ENCODE measurements at regions not wholly inside any gene's neighbourhood (a gene's known extent, or its start where the extent isn't known, plus 50 kb on each side); places are given as distances from the start of the nearest gene placed in this dataset.
"Not testable (repeated sequence)": the region's sequence is repeated elsewhere in the genome, so short reads cannot be mapped to it uniquely, and the experiment has no call there.

- DNase-seq; H3K4me1 ChIP-seq (ENCODE audit: control insufficient read depth in 2 of 2, insufficient read depth in 2 of 2, low read length in 2 of 2); H3K27me3 ChIP-seq (ENCODE audit: control insufficient read depth in 2 of 2, insufficient read depth in 2 of 2, low read length in 2 of 2); H3K36me3 Mint-ChIP-seq; H3K4me3 Mint-ChIP-seq; H3K27ac ChIP-seq (ENCODE audit: low read depth, low read length); H3K27me3 Mint-ChIP-seq; ATAC-seq; intact Hi-C loops (cut with micrococcal nuclease); H3K27ac Mint-ChIP-seq; H3K9me3 ChIP-seq (ENCODE audit: control insufficient read depth in 2 of 3, low read length in 3 of 3); H3K4me1 Mint-ChIP-seq; CTCF ChIA-PET; H3K36me3 ChIP-seq (ENCODE audit: control insufficient read depth in 2 of 3, insufficient read depth in 3 of 3, low read length in 3 of 3); POLR2A ChIA-PET; H3K4me3 ChIP-seq (ENCODE audit: low read length): not testable (repeated sequence)
- peaks cover 0 to 15% (median 4%) of the 10 kb centered on the region in 11 donors for H3K9me3 Mint-ChIP-seq
These were observed 2055.6 kb upstream of the C9orf72 start for GRCh38 chr9:29628856-29629255.

DNA sequence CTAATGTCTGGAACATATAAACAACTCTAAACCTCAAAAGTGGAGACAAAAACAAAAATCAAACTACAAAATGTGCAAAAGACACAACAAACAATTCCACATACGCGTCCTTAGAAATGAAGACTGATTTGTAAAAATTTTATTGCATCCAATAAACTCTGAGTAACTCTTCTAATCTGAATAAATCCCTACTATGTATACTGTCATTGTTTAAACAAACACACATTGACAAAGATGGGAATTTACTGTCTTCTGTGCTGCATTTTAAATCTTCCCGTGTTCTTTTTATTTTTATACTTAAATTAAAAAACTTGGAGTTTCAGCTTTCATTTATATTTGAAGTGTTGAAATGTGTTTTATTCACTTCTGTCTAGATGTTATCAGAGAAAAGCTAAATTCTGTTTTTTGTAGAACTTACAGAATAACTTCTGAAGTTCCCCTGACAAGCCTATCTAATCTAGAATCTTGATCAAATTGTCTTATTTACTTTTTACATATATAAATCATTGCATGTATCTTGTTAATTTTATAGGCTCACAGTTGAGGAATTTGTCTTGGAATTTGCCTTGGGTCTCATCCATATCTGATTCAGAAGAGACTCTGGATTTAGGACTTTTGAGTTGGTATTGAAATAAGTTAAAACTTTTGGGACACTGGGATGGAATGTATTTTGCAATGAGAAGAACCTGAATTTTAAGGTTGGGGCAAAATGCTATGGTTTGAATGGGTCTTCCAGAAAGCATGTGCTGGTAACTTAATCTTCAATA is 2064.4 kb upstream of the C9orf72 start:
- Histone ChIP-seq H3K4me3 (ENCODE audit: low read length) (no peak overlapping the region), H3K4me1 (ENCODE audit: control insufficient read depth in 2 of 2, insufficient read depth in 2 of 2, low read length in 2 of 2) (no peaks in the 10 kb centered on the region), H3K36me3 (ENCODE audit: control insufficient read depth in 2 of 3, insufficient read depth in 3 of 3, low read length in 3 of 3) (no peaks in the 10 kb centered on the region), H3K27ac (ENCODE audit: low read depth, low read length) (no peak overlapping the region), H3K27me3 (ENCODE audit: control insufficient read depth in 2 of 2, insufficient read depth in 2 of 2, low read length in 2 of 2) (no peaks in the 10 kb centered on the region), H3K9me3 (ENCODE audit: control insufficient read depth in 2 of 3, low read length in 3 of 3) (no peaks in the 10 kb centered on the region)
- intact Hi-C loops (cut with micrococcal nuclease), result no loop called here
- Mint-ChIP-seq H3K4me3 (no peak overlapping the region), H3K27me3 (no peaks in the 10 kb centered on the region), H3K4me1 (no peaks in the 10 kb centered on the region), H3K27ac (no peak overlapping the region), H3K9me3 (peaks cover 0 to 7% (median 0%) of the 10 kb centered on the region in 11 donors), H3K36me3 (no peaks in the 10 kb centered on the region)
- ATAC-seq (no peak), DNase-seq (no peak)
- ChIA-PET POLR2A (no interaction called here), CTCF (no interaction called here)

DNA sequence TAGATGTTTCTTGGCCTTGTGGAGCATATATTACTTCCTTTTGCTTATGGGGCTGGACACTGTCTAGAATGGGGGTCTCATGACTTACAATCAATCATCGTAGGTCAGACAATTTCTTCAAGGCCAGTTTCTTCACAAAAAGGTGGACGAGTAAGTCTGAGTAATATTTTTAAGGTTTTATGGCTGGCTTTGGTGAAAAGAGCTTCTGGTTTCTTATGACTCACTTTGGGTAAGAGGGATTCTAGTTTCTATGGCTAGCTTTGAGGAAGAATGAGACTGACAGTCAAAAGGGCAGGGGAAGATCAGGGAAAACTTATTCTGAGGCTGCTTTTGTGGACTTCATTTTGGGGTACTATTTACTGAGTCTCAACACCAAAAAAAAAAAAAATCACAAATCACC is 2067.2 kb upstream of the C9orf72 start:
- no peaks in the 10 kb centered on the region for H3K27me3 ChIP-seq (ENCODE audit: control insufficient read depth in 2 of 2, insufficient read depth in 2 of 2, low read length in 2 of 2)
- H3K36me3 Mint-ChIP-seq, result no peaks in the 10 kb centered on the region
- H3K27ac Mint-ChIP-seq, result no peak overlapping the region
- intact Hi-C loops (cut with micrococcal nuclease), result no loop called here
- no peak overlapping the region for H3K27ac ChIP-seq (ENCODE audit: low read depth, low read length)
- ATAC-seq (no peak), DNase-seq (no peak)
- ChIA-PET POLR2A (no interaction called here), CTCF (no interaction called here)
- no peaks in the 10 kb centered on the region for H3K9me3 ChIP-seq (ENCODE audit: control insufficient read depth in 2 of 3, low read length in 3 of 3)
- H3K36me3 ChIP-seq (ENCODE audit: control insufficient read depth in 2 of 3, insufficient read depth in 3 of 3, low read length in 3 of 3), result no peaks in the 10 kb centered on the region
- no peaks in the 10 kb centered on the region for H3K27me3 Mint-ChIP-seq
- H3K4me3 Mint-ChIP-seq, result no peak overlapping the region
- H3K4me3 ChIP-seq (ENCODE audit: low read length), result no peak overlapping the region
- peaks cover 0 to 7% (median 0%) of the 10 kb centered on the region in 11 donors for H3K9me3 Mint-ChIP-seq
- no peaks in the 10 kb centered on the region for H3K4me1 Mint-ChIP-seq
- H3K4me1 ChIP-seq (ENCODE audit: control insufficient read depth in 2 of 2, insufficient read depth in 2 of 2, low read length in 2 of 2), result no peaks in the 10 kb centered on the region

DNA sequence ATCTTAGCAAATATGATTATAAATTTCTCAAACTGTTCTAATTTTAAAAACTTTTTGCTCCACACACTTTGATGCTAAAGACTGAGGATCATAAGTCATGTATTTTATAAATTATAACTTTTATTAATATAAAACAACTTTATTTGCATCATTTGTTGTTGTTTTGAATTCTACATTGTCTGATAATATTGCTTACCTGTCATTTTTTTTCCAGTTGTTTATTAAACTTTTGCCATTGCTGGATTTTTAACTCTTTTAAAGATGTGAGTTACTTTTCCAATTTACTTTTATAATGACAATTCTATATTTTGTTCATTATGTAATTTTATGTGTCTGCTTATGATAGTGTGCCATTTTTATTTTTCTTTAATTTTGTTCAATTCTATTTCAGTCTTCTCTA is 2071.2 kb upstream of the C9orf72 start:
- H3K4me3 Mint-ChIP-seq, result no peak overlapping the region
- Histone ChIP-seq H3K9me3 (ENCODE audit: control insufficient read depth in 2 of 3, low read length in 3 of 3) (no peaks in the 10 kb centered on the region), H3K27me3 (ENCODE audit: control insufficient read depth in 2 of 2, insufficient read depth in 2 of 2, low read length in 2 of 2) (no peaks in the 10 kb centered on the region), H3K4me1 (ENCODE audit: control insufficient read depth in 2 of 2, insufficient read depth in 2 of 2, low read length in 2 of 2) (no peaks in the 10 kb centered on the region), H3K36me3 (ENCODE audit: control insufficient read depth in 2 of 3, insufficient read depth in 3 of 3, low read length in 3 of 3) (no peaks in the 10 kb centered on the region), H3K4me3 (ENCODE audit: low read length) (no peak overlapping the region), H3K27ac (ENCODE audit: low read depth, low read length) (no peak overlapping the region)
- H3K36me3 Mint-ChIP-seq, result no peaks in the 10 kb centered on the region
- POLR2A ChIA-PET, result no interaction called here
- H3K27ac Mint-ChIP-seq, result no peak overlapping the region
- H3K27me3 Mint-ChIP-seq, result no peaks in the 10 kb centered on the region
- intact Hi-C loops (cut with micrococcal nuclease), result no loop called here
- ATAC-seq (no peak), DNase-seq (no peak)
- CTCF ChIA-PET, result no interaction called here
- H3K4me1 Mint-ChIP-seq, result no peaks in the 10 kb centered on the region
- peaks cover 0 to 6% (median 0%) of the 10 kb centered on the region in 11 donors for H3K9me3 Mint-ChIP-seq

DNA sequence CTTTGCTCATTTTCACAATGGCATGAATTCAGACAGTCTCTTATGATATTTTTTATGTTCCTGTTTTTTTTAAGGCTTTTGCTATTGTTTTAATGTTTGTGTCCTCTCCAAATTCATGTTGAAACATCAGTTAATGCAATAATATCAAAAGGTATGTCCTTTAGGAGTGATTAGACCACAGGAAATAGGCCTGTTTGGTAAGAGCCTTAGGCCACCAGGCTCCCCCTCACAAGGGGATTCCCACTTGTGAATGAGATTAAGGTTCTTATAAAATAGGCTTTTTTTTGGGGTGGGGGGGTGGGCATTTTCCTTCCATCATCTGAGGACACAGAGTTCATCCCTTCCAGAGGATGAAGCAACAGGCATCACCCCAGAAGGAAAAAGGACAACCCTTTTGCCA is 2074.2 kb upstream of the C9orf72 start:
- ChIA-PET POLR2A (no interaction called here), CTCF (no interaction called here)
- H3K9me3 ChIP-seq (ENCODE audit: control insufficient read depth in 2 of 3, low read length in 3 of 3), result no peaks in the 10 kb centered on the region
- intact Hi-C loops (cut with micrococcal nuclease), result no loop called here
- Mint-ChIP-seq H3K27me3 (no peaks in the 10 kb centered on the region), H3K4me3 (no peak overlapping the region), H3K36me3 (no peaks in the 10 kb centered on the region), H3K27ac (no peak overlapping the region), H3K9me3 (peaks cover 0 to 10% (median 0%) of the 10 kb centered on the region in 11 donors), H3K4me1 (no peaks in the 10 kb centered on the region)
- no peak for ATAC-seq
- H3K27ac ChIP-seq (ENCODE audit: low read depth, low read length), result no peak overlapping the region
- H3K4me3 ChIP-seq (ENCODE audit: low read length), result no peak overlapping the region
- no peaks in the 10 kb centered on the region for H3K36me3 ChIP-seq (ENCODE audit: control insufficient read depth in 2 of 3, insufficient read depth in 3 of 3, low read length in 3 of 3)
- DNase-seq, result no peak
- H3K27me3 ChIP-seq (ENCODE audit: control insufficient read depth in 2 of 2, insufficient read depth in 2 of 2, low read length in 2 of 2), result no peaks in the 10 kb centered on the region
- H3K4me1 ChIP-seq (ENCODE audit: control insufficient read depth in 2 of 2, insufficient read depth in 2 of 2, low read length in 2 of 2), result no peaks in the 10 kb centered on the region

- Histone ChIP-seq H3K4me3 (ENCODE audit: low read length) (no peak overlapping the region), H3K9me3 (ENCODE audit: control insufficient read depth in 2 of 3, low read length in 3 of 3) (no peaks in the 10 kb centered on the region), H3K36me3 (ENCODE audit: control insufficient read depth in 2 of 3, insufficient read depth in 3 of 3, low read length in 3 of 3) (no peaks in the 10 kb centered on the region), H3K27ac (ENCODE audit: low read depth, low read length) (no peak overlapping the region), H3K27me3 (ENCODE audit: control insufficient read depth in 2 of 2, insufficient read depth in 2 of 2, low read length in 2 of 2) (no peaks in the 10 kb centered on the region), H3K4me1 (ENCODE audit: control insufficient read depth in 2 of 2, insufficient read depth in 2 of 2, low read length in 2 of 2) (no peaks in the 10 kb centered on the region)
- intact Hi-C loops (cut with micrococcal nuclease), result no loop called here
- no peaks in the 10 kb centered on the region for H3K27me3 Mint-ChIP-seq
- H3K9me3 Mint-ChIP-seq, result peaks cover 0 to 5% (median 0%) of the 10 kb centered on the region in 11 donors
- H3K27ac Mint-ChIP-seq, result no peak overlapping the region
- ChIA-PET POLR2A (no interaction called here), CTCF (no interaction called here)
- H3K4me3 Mint-ChIP-seq, result no peak overlapping the region
- no peak for DNase-seq
- no peaks in the 10 kb centered on the region for H3K4me1 Mint-ChIP-seq
- no peaks in the 10 kb centered on the region for H3K36me3 Mint-ChIP-seq
- ATAC-seq, result no peak
These were observed 2074.9 kb upstream of the C9orf72 start for GRCh38 chr9:29648132-29648531.

DNA sequence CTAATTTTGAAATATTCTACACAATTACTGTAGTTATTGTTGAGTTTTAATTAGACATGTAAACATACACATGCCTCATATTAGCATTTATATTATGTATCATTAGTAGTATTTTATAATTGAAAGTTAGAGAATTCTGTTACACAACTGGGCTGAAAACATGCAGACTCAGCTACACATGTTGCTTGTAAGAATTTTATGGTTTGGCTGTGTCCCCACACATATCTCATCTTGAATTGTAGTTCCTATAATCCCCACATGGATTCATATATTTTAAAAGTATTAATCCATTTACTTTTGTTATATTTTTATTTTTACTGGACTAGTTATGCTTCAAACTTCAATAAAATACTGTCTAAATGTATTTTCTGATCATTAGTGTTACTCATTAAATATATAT is 2075.3 kb upstream of the C9orf72 start:
- ATAC-seq (no peak), DNase-seq (no peak)
- Histone ChIP-seq H3K4me1 (ENCODE audit: control insufficient read depth in 2 of 2, insufficient read depth in 2 of 2, low read length in 2 of 2) (no peaks in the 10 kb centered on the region), H3K36me3 (ENCODE audit: control insufficient read depth in 2 of 3, insufficient read depth in 3 of 3, low read length in 3 of 3) (no peaks in the 10 kb centered on the region), H3K27ac (ENCODE audit: low read depth, low read length) (no peak overlapping the region), H3K4me3 (ENCODE audit: low read length) (no peak overlapping the region), H3K9me3 (ENCODE audit: control insufficient read depth in 2 of 3, low read length in 3 of 3) (no peaks in the 10 kb centered on the region), H3K27me3 (ENCODE audit: control insufficient read depth in 2 of 2, insufficient read depth in 2 of 2, low read length in 2 of 2) (no peaks in the 10 kb centered on the region)
- no peaks in the 10 kb centered on the region for H3K36me3 Mint-ChIP-seq
- intact Hi-C loops (cut with micrococcal nuclease), result no loop called here
- H3K27me3 Mint-ChIP-seq, result no peaks in the 10 kb centered on the region
- H3K9me3 Mint-ChIP-seq, result peaks cover 0 to 5% (median 0%) of the 10 kb centered on the region in 11 donors
- ChIA-PET POLR2A (no interaction called here), CTCF (no interaction called here)
- H3K4me3 Mint-ChIP-seq, result no peak overlapping the region
- H3K4me1 Mint-ChIP-seq, result no peaks in the 10 kb centered on the region
- H3K27ac Mint-ChIP-seq, result no peak overlapping the region
